ENCODE measurements at regions not wholly inside any gene's neighbourhood (a gene's known extent, or its start where the extent isn't known, plus 50 kb on each side); places are given as distances from the start of the nearest gene placed in this dataset.

DNA sequence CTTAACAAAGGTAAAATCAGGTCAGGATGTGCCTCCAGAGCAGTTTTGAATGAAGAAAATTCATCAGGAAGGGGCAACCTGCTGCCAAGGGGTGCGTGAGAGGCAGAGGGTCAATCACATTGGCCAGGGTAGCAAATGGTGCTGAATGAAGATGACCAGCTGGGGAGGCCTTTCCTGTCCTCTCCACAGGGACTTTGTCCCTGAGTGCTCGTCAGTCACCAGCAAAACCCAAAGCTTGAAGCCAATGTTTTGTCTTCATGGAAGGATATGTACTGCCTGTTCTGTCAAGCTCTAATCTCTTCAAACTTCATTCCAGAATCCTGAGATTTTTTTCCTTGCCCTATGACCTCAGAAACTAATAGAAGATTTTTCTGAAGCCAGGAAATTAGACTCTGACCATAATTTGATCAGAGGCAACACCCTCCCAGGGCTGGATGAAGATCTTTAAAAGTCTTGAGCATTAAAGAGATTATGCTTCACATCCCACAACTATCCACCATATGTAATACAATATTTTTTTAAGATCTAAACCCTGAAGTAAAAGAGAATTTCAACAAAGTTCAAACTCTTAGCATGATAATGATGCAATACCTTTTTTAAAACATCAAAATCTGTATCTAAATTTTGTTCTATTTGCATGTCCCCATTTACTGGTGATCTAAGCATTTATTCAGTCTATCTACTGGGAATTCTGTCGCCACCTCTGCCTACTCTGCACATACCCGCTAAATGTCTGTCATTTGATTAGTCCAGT lies 243.0 kb downstream of the SNX13 start:
- no peak for DNase-seq

- no peak for DNase-seq
Observed at GRCh38 chr7:17699696-17700095, 240.6 kb downstream of the SNX13 start.

DNA sequence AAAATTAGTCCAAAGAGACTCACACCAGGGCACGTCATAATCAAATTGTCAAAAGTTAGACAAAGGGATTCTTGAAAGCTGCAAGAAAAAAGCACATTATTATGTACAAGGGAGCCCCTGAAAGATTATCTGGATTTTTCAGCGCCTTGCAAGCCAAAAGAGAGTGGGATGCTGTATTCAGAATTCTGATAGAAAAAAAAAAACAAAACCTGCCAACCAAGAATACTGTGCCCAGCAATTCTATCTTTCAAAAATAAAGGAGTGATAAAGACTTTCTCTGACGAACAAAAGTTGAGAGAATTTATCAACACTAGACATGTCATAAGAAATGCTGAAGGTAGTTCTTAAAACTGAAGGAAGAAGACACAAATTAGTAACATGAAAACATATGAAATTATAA lies 240.2 kb downstream of the SNX13 start:
- DNase-seq = no peak

DNA sequence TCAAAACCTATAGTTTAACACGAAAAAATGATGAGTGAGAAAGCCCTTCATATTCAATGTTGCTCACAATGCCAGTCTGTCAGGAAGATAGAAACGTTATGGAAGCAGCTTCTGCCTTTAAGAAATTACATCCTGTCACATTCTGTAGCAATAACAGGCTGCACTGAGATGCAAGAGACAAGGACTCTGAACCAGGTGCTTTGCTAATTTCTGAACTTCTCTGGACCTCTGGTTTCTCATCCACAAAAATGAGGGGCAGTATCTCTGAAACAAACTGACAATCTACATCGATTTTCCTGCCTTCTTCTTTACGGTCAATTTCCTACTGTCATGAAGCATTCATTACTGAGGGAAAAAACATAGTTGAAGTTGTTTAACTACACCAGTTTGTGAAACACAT lies 234.0 kb downstream of the SNX13 start:
- DNase-seq = no peak

- peak; percentile 52 for DNase-seq
Observed at GRCh38 chr7:17706734-17707133, 233.6 kb downstream of the SNX13 start.

DNA sequence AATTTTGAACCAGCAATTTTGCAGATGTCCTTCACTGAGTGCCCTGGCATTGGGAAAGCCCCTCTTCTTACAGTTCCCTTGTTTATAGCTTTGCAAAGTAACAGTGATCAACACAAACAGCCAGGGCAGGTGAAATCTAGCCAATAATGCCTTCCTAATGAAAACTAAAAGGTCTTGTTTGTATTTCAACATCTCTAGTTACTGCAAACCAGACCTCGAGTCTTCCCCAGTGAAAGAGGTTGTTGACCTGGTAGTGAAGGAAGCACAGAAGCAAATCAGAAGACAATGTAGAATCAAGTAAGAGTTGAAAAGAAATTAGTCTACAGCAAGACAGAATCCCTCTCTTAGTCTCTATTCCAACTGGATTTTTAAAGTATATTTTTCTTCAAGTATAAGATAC lies 231.2 kb downstream of the SNX13 start:
- no peak for DNase-seq

DNA sequence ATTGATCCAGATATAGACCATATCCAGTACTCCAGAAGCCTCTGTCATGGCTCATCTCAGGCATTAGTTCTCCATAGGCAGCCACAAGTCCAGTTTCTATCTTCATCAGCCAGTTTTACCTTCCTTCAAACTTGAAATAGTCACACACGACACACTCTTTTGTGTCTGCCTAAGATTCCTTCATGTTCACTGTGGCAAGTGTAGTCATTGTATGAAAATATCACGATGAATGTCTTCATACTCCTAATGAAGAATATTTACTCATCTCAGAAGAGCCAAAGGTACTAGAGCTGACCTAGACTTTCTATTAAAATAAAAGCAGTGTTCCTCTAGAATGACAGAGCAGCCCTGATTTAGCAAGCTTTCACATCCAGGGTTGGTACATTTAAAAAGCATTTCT lies 230.7 kb downstream of the SNX13 start:
- no peak for DNase-seq

DNA sequence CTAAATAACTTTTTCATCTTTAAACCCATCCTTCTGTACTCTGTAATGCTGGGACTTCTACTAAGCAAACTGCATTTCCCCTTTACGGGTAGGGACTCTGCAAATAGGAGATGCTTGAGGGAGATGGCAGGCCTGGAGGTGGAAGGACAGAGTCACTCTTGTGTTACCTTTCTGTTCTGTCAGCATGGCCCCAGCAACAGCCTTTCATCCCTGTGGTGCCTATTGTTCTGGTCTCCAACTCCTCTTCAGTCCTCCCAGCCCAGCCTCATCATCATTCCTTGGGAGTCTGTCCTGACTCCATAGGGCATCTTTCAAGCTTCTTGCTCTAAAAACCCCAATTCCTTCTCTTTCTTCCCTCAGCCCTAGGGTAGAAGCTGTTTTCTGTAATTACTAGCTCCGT lies 230.0 kb downstream of the SNX13 start:
- DNase-seq = no peak

GRCh38 chr7:17713584-17713983 lies 226.7 kb downstream of the SNX13 start:
- no peak for DNase-seq

DNA sequence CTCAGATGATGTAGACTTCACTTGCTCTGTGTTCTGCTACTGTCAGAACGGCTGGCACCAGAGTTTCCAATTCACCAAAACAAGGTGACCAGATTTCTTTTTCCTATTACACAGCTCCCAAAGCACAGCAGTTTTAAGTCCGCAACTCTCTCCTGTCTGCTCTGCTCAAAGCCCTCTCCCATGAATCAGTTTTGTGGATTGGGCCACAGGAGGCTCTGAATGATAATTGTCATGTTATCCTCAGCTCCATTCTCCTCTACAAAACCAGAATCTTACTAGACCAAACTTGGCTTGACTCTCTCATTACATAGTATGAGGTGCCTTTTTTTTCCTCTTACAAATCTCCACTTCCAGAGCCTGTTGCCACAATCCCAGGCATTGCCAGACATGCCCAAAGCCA lies 223.5 kb downstream of the SNX13 start:
- no peak for DNase-seq

GRCh38 chr7:17719998-17720397 lies 220.3 kb downstream of the SNX13 start:
- DNase-seq = no peak

DNA sequence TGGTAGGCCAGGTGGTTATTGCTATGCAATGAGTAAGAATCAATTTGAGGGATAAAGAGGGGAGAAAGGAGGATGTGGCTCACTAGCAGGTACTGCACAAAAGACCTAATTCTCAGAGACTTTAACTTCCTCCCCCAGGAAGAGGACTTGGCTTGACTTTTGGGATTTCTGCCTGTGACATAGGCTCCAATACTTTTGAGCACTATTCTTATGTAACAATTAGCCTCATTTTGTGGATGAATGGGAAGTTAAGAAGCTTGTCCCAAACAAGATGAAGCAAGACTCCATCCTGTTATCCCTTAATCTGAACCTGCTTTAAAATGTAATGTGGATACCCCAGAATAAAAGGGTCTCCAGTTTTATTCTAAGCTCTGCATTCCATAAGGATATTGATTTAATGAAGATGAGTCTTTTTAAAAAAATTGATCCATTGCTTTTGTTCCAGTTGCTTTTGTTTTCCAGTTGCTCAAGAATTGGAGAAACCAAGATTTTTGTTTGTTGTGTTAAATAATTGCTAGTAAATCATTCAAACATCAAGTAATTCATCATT lies 218.5 kb downstream of the SNX13 start:
- no peak for DNase-seq

DNA sequence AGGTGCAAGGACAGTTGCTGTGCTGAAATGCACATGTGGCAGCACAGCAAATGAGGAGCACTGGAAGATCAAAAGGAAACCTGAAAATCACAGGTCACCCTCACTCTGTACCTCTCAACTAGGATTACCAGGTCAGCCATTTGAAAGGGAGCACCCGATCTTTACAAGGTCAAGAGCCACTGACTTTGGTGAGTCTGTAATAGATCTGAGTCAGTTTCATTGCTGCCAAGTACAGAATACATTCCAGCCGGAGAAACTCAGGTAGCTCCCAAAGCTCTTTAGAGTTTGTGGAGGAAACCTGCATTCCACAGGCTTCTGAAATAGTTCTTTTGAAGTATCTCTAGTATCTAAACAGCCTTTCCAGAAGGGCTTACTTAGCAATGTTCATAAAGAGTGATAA lies 217.5 kb downstream of the SNX13 start:
- DNase-seq = no peak

- no peak for DNase-seq
Observed at GRCh38 chr7:17725821-17726220, 214.5 kb downstream of the SNX13 start.

GRCh38 chr7:17732083-17732482 lies 208.2 kb downstream of the SNX13 start:
- no peak for DNase-seq

Data from hindlimb muscle (tissue), 1 donor.